Suprapubic skin (tissue), 3 donors: ENCODE measurements at regions not wholly inside any gene's neighbourhood (a gene's known extent, or its start where the extent isn't known, plus 50 kb on each side); places are given as distances from the start of the nearest gene placed in this dataset.

Source experiments
- EP300 ChIP-seq: sonication (generic); formaldehyde crosslinking; IDR thresholded peaks from one replicate; pipeline ENCODE4 v1.6.1; 2017; ENCODE audit warnings: antibody characterized with exemption
- POLR2A ChIP-seq, 2 donors: fragments of 450-650 bp; IDR thresholded peaks; one replicate each; pipeline ENCODE4 v1.6.1; 2017; ENCODE audit warnings: antibody characterized with exemption in 2 of 2, mild to moderate bottlenecking in 2 of 2, moderate library complexity in 2 of 2
- TF ChIP-seq, protein P1 (sequence below), 2 donors: fragments of 200-600 bp in 1 of 2; fragments of 450-650 bp in 1 of 2; sonication (generic) in 1 of 2; IDR thresholded peaks; one replicate each; pipeline ENCODE4 v1.5.1; 2016 to 2019; ENCODE audit warnings: antibody characterized with exemption in 2 of 2, mild to moderate bottlenecking in 1 of 2, moderate library complexity in 1 of 2

DNA sequence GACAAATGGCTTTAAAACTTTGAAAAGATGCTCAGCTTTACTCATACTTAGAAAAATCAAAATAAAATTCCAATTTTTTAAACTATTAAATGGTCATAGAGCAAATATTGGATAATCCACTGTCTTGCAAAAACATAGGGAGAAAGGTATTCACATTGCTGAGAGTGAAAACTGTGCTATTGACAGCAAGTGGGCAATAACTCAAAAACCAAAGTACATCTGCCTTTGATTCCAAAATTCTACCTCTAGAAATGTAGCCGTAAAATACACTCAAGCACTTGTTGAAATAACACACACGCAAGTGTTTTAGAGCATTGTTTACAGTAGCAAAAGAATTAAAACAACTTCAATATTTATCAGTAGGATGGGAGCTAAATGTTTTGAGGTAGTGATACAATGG is 210.6 kb upstream of the HS3ST3A1 start:
- TF ChIP-seq, protein P1, sequence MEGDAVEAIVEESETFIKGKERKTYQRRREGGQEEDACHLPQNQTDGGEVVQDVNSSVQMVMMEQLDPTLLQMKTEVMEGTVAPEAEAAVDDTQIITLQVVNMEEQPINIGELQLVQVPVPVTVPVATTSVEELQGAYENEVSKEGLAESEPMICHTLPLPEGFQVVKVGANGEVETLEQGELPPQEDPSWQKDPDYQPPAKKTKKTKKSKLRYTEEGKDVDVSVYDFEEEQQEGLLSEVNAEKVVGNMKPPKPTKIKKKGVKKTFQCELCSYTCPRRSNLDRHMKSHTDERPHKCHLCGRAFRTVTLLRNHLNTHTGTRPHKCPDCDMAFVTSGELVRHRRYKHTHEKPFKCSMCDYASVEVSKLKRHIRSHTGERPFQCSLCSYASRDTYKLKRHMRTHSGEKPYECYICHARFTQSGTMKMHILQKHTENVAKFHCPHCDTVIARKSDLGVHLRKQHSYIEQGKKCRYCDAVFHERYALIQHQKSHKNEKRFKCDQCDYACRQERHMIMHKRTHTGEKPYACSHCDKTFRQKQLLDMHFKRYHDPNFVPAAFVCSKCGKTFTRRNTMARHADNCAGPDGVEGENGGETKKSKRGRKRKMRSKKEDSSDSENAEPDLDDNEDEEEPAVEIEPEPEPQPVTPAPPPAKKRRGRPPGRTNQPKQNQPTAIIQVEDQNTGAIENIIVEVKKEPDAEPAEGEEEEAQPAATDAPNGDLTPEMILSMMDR (IDR thresholded peaks at IDR 0.05): no peak
- TF ChIP-seq POLR2A (IDR thresholded peaks at IDR 0.05) (no peak), EP300 (no peak)
